LNCaP clone FGC (cell line): ENCODE measurements at regions not wholly inside any gene's neighbourhood (a gene's known extent, or its start where the extent isn't known, plus 50 kb on each side); places are given as distances from the start of the nearest gene placed in this dataset.

Source experiments
- DNase-seq: peaks from one replicate; pipeline ENCODE4 v3.0.0-alpha.2; 2011; ENCODE audit warnings: low read depth
- H3K4me3 ChIP-seq: 2 replicates; pipeline ENCODE4 v1.5.1; 2011; ENCODE audit warnings: mild to moderate bottlenecking, low read depth, low read length, control low read depth
- TF ChIP-seq, protein P1 (sequence below): IDR thresholded peaks from 2 replicates; pipeline ENCODE4 v1.5.1; 2012; ENCODE audit warnings: mild to moderate bottlenecking; ENCODE audit not compliant: control insufficient read depth, insufficient read depth; ENCODE audit errors: extremely low read depth

DNA sequence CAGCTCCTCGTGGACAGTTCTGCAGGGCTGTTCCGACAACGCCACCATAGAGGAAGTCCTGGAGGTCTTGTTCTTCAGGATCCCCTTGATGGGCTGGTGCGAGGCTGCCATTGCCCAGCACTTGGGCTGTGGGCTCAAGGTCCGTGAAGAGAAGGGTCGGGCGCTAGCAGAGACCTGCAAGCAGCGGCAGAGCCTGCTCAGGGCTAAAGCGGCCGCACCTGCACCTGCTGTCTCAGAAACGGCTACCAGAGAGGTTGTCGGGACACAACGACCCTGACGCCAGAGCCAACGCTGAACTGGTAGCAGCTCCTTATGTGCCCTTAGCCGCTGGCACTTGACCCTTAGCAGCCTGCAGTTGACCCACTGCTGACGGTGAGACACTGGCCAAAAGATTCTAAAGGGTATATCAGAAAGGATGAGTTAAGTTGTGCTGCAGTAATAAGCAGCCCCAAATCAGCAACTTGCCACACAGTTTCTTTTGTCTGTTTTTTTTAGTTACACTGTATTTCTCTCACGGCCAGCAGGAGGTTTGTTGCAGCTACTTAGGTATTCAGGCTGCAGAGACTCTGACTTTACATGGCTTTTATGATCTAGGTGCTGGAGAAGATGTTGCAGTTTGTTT lies 55.5 kb upstream of the ST6GAL2 start:
- TF ChIP-seq, protein P1, sequence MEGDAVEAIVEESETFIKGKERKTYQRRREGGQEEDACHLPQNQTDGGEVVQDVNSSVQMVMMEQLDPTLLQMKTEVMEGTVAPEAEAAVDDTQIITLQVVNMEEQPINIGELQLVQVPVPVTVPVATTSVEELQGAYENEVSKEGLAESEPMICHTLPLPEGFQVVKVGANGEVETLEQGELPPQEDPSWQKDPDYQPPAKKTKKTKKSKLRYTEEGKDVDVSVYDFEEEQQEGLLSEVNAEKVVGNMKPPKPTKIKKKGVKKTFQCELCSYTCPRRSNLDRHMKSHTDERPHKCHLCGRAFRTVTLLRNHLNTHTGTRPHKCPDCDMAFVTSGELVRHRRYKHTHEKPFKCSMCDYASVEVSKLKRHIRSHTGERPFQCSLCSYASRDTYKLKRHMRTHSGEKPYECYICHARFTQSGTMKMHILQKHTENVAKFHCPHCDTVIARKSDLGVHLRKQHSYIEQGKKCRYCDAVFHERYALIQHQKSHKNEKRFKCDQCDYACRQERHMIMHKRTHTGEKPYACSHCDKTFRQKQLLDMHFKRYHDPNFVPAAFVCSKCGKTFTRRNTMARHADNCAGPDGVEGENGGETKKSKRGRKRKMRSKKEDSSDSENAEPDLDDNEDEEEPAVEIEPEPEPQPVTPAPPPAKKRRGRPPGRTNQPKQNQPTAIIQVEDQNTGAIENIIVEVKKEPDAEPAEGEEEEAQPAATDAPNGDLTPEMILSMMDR = no peak
- no peak for DNase-seq
- no peak overlapping the region for H3K4me3 ChIP-seq

DNA sequence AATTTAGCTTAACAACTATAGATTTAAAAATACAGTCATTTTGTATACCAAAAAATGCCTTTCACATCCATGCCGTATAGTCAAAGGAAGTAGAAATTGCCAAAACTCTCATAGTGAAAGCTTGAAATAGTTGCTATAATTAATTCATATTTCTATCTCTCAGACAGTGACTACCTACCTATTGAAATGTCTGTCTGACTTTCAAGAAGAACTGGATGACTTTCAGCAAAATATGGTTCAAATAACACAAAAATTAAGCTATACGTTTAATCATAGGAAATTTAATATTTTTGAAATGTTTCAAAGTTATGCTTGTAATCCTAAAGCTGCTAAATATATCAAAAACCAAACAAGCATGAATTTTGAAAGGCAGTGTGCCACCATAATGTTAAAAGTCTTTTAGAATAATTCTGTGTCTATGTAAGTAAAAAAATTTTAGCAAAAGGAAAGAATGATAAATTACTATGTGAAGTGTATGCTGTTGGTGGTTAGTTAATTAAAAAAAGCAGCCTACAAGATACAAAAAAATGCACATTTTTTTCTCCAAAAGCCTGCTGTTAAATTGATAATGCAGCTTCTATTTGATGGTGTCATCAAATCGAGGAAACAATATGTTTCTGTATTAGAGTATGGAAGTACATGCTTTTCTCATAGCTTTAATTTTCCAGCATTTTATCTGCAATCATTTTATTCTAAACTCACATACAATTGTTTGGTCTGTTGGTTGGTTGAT lies 57.7 kb upstream of the ST6GAL2 start:
- DNase-seq = no peak

DNA sequence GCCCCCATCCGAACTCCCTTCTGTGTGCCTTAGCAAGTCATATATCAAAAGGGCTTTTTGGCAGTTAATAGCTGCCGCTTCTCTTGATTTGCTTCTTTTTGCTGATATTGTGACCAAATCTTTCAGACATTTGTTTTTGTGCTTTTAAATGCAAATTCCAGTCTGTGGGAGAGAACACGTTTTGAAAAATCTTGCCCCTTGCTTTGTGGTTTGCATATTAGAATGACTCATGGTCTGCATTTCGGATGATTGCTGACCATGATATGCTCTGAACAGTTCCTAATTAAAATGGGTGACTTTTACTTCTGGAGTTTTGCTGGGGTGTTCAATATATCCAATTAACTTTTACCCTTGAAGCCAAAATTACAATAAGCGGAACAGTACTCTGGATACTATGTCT lies 58.2 kb upstream of the ST6GAL2 start:
- H3K4me3 ChIP-seq = no peak overlapping the region
- TF ChIP-seq, protein P1 = no peak
- DNase-seq = no peak

More for the DNA sequence above, 57.7 kb upstream of the ST6GAL2 start:
- no peak overlapping the region for H3K4me3 ChIP-seq
- TF ChIP-seq, protein P1 = no peak

DNA sequence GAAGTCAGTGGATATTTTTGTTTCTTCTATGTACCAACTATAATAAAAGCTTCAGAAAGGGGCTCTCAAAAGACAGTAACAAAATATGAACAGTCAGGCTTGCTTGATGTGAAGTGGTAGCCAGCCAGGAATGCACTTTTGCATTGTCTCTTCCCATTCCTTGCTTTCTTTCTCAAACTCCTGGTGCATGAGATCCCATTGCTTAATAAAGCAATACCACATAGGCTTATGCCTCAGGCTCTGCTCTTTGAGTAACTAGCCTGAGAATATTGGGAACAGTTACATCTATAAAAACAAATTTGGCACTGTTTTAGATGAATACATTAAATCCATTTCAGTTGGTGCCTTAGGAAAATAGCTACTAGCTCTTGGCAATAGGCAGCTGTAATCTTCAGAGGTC lies 62.6 kb upstream of the ST6GAL2 start:
- no peak overlapping the region for H3K4me3 ChIP-seq
- DNase-seq = no peak
- TF ChIP-seq, protein P1 = no peak

DNA sequence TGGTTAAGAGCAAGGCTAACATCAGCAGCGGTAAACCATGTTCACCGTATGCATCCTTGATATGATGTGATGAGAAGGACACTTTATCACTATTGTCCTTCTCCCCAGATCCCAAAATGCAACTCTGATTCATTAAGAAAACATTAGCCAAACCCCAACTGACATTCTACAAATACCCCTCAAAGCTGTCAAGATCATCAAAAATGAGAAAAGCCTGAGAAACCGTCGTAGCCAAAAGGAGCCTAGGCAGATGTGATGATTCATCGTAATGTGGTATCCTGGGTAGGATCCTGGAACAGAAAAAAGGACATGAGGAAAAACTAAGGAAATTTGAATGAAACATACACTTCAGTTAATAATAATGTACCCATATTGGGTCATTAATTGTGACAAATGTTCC lies 67.3 kb upstream of the ST6GAL2 start:
- no peak overlapping the region for H3K4me3 ChIP-seq
- TF ChIP-seq, protein P1 = no peak
- DNase-seq = no peak

DNA sequence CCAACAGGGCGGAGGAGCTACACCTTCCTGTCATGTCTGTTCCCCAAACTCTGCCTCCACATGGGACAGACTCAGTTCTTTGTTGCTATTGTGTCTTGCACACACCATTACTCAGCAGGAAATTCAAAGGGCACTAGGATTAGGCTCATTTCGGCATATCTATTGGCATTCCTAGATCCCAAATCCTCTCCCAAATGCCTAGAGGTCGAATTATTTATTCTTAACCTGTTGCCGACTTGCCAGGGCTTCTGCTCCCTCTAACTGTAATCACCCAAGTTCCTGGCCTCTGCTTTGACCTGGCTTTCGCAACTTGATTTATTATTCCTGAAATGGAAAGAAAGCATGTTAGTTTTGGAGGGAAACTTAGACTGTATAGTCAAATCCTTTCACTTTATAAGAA lies 67.8 kb upstream of the ST6GAL2 start:
- DNase-seq = no peak
- TF ChIP-seq, protein P1 = no peak
- no peak overlapping the region for H3K4me3 ChIP-seq
